ENCODE measurements at regions not wholly inside any gene's neighbourhood (a gene's known extent, or its start where the extent isn't known, plus 50 kb on each side); places are given as distances from the start of the nearest gene placed in this dataset.

- no peak for DNase-seq (ENCODE audit: low spot score)
These were observed 56.5 kb upstream of the IRX4 start for GRCh38 chr5:1939256-1939655.

GRCh38 chr5:1938310-1939000 lies 55.7 kb upstream of the IRX4 start:
- no peak for DNase-seq (ENCODE audit: low spot score)

GRCh38 chr5:1937590-1937989 lies 54.9 kb upstream of the IRX4 start:
- DNase-seq (ENCODE audit: low spot score) = no peak

- no peak for DNase-seq (ENCODE audit: low spot score)
These were observed 54.2 kb upstream of the IRX4 start for GRCh38 chr5:1936901-1937300.

- no peak for DNase-seq (ENCODE audit: low spot score)
These were observed 53.7 kb upstream of the IRX4 start for GRCh38 chr5:1936413-1936812.

- DNase-seq (ENCODE audit: low spot score) = no peak
These were observed 52.2 kb upstream of the IRX4 start for GRCh38 chr5:1934801-1935429.

- no peak for DNase-seq (ENCODE audit: low spot score)
These were observed 51.3 kb upstream of the IRX4 start for GRCh38 chr5:1934056-1934394.

- no peak for DNase-seq (ENCODE audit: low spot score)
These were observed 50.8 kb upstream of the IRX4 start for GRCh38 chr5:1933364-1934055.

All from A172 (cell line).